ENCODE measurements at regions not wholly inside any gene's neighbourhood (a gene's known extent, or its start where the extent isn't known, plus 50 kb on each side); places are given as distances from the start of the nearest gene placed in this dataset.

- TF ChIP-seq SP2 (tag by site-specific recombination; IDR thresholded peaks at IDR 0.05) (no peak), MEIS1 (CRISPR knock-in tag; IDR thresholded peaks at IDR 0.05; ENCODE audit: borderline replicate concordance) (no peak), ZNF707 (tag by site-specific recombination; IDR thresholded peaks at IDR 0.05) (no peak), ZNF274 (IDR thresholded peaks at IDR 0.05; ENCODE audit: low read length) (no peak), ZNF274 (tag by site-specific recombination; IDR thresholded peaks at IDR 0.05; ENCODE audit: borderline replicate concordance) (no peak), HOXC10 (CRISPR knock-in tag; IDR thresholded peaks at IDR 0.05) (no peak), ZNF837 (tag by site-specific recombination; IDR thresholded peaks at IDR 0.05) (no peak)
- TF ChIP-seq, protein P1, sequence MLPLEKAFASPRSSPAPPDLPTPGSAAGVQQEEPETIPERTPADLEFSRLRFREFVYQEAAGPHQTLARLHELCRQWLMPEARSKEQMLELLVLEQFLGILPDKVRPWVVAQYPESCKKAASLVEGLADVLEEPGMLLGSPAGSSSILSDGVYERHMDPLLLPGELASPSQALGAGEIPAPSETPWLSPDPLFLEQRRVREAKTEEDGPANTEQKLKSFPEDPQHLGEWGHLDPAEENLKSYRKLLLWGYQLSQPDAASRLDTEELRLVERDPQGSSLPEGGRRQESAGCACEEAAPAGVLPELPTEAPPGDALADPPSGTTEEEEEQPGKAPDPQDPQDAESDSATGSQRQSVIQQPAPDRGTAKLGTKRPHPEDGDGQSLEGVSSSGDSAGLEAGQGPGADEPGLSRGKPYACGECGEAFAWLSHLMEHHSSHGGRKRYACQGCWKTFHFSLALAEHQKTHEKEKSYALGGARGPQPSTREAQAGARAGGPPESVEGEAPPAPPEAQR (tag by site-specific recombination; IDR thresholded peaks at IDR 0.05): no peak
These were observed 511.8 kb upstream of the NBEA start (continued) for GRCh38 chr13:34430294-34430693.

GRCh38 chr13:34431827-34432581 lies 510.1 kb upstream of the NBEA start:
- POLR2A ChIA-PET: no interaction called here
- TF ChIP-seq ZNF558 (tag by site-specific recombination; IDR thresholded peaks at IDR 0.05): no peak
- TF ChIP-seq, protein P2, sequence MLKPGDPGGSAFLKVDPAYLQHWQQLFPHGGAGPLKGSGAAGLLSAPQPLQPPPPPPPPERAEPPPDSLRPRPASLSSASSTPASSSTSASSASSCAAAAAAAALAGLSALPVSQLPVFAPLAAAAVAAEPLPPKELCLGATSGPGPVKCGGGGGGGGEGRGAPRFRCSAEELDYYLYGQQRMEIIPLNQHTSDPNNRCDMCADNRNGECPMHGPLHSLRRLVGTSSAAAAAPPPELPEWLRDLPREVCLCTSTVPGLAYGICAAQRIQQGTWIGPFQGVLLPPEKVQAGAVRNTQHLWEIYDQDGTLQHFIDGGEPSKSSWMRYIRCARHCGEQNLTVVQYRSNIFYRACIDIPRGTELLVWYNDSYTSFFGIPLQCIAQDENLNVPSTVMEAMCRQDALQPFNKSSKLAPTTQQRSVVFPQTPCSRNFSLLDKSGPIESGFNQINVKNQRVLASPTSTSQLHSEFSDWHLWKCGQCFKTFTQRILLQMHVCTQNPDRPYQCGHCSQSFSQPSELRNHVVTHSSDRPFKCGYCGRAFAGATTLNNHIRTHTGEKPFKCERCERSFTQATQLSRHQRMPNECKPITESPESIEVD (tag by site-specific recombination; IDR thresholded peaks at IDR 0.05): no peak
- no peak for TF ChIP-seq IKZF3 (tag by site-specific recombination; IDR thresholded peaks at IDR 0.05)
- TF ChIP-seq SCRT2 (tag by site-specific recombination; IDR thresholded peaks at IDR 0.05): no peak
- no peak for TF ChIP-seq ZNF354C (tag by site-specific recombination; IDR thresholded peaks at IDR 0.05; ENCODE audit: borderline replicate concordance, low read depth)
- TF ChIP-seq ZNF221 (tag by site-specific recombination; IDR thresholded peaks at IDR 0.05; ENCODE audit: borderline replicate concordance): no peak
- no peak for TF ChIP-seq SP3 (tag by site-specific recombination; IDR thresholded peaks at IDR 0.05)
- no peak for TF ChIP-seq ZBTB49 (tag by site-specific recombination; IDR thresholded peaks at IDR 0.05; ENCODE audit: low read depth)
- peak; percentile 33; the same call in 1 of the 2 replicates for TF ChIP-seq FEZF1 (tag by site-specific recombination; IDR thresholded peaks at IDR 0.05)
- TF ChIP-seq WT1 (tag by site-specific recombination; IDR thresholded peaks at IDR 0.05): no peak
- no peak for TF ChIP-seq ZNF292 (tag by site-specific recombination; IDR thresholded peaks at IDR 0.05; ENCODE audit: borderline replicate concordance, low read depth)
- TF ChIP-seq GFI1B (tag by site-specific recombination; IDR thresholded peaks at IDR 0.05): no peak
- TF ChIP-seq ZNF16 (tag by site-specific recombination; IDR thresholded peaks at IDR 0.05; ENCODE audit: low read depth): no peak
- TF ChIP-seq ZNF830 (tag by site-specific recombination; IDR thresholded peaks at IDR 0.05; ENCODE audit: low read depth): no peak
- no peak for TF ChIP-seq ZNF624 (tag by site-specific recombination; IDR thresholded peaks at IDR 0.05)
- peak; percentile 89 for TF ChIP-seq SP7 (tag by site-specific recombination; IDR thresholded peaks at IDR 0.05)
- TF ChIP-seq ZNF518A (tag by site-specific recombination; conservative IDR thresholded peaks at IDR 0.05; ENCODE audit: low read depth): no peak
- H3K36me3 ChIP-seq (ENCODE audit: control insufficient read depth in 2 of 2, insufficient read depth in 1 of 2, low read length in 2 of 2): no peaks in the 10 kb centered on the region
- H3K9me3 ChIP-seq (ENCODE audit: control insufficient read depth, insufficient read depth, low read depth, low read length): no peaks in the 10 kb centered on the region
- H3K4me1 ChIP-seq (ENCODE audit: control insufficient read depth, insufficient read depth, low read length): no peaks in the 10 kb centered on the region
- H3K4me3 ChIP-seq (ENCODE audit: low read depth, low read length): no peak overlapping the region
- CTCF ChIA-PET: no interaction called here
- H3K27ac ChIP-seq (ENCODE audit: extremely low read depth, low read depth, low read length): no peak overlapping the region
